ENCODE measurements at regions not wholly inside any gene's neighbourhood (a gene's known extent, or its start where the extent isn't known, plus 50 kb on each side); places are given as distances from the start of the nearest gene placed in this dataset.
"Not testable (repeated sequence)": the region's sequence is repeated elsewhere in the genome, so short reads cannot be mapped to it uniquely, and the experiment has no call there.

GRCh38 chr2:57701391-57701791 is 345.2 kb upstream of the VRK2 start:
- Histone ChIP-seq H3K4me3 (no peak overlapping the region), H3K27ac (no peak overlapping the region), H3K4me1 (ENCODE audit: insufficient read depth) (no peaks in the 10 kb centered on the region), H3K9me3 (no peaks in the 10 kb centered on the region), H3K27me3 (no peaks in the 10 kb centered on the region), H3K36me3 (no peaks in the 10 kb centered on the region)
- TF ChIP-seq POLR2A (IDR thresholded peaks at IDR 0.05) (no peak), EP300 (IDR thresholded peaks at IDR 0.05) (no peak), CTCF (IDR thresholded peaks at IDR 0.05) (no peak)
- intact Hi-C loops (cut with DNase I): no loop called here
- DNase-seq: no peak
- WGBS, 3 donors: 63 to 72% (median 66%) methylated on average over 5 of the region's 5 CpGs

GRCh38 chr2:57703407-57703806 is 343.2 kb upstream of the VRK2 start:
- no peak for TF ChIP-seq POLR2A (IDR thresholded peaks at IDR 0.05)
- no peak for TF ChIP-seq EP300 (IDR thresholded peaks at IDR 0.05)
- no peak for TF ChIP-seq CTCF (IDR thresholded peaks at IDR 0.05)
- no peak overlapping the region for H3K4me3 ChIP-seq
- intact Hi-C loops (cut with DNase I): no loop called here
- H3K27ac ChIP-seq: no peak overlapping the region
- H3K4me1 ChIP-seq (ENCODE audit: insufficient read depth): no peaks in the 10 kb centered on the region
- no peaks in the 10 kb centered on the region for H3K36me3 ChIP-seq
- 72 to 84% (median 82%) methylated on average over 3 of the region's 3 CpGs for WGBS, 3 donors
- DNase-seq: no peak
- no peaks in the 10 kb centered on the region for H3K9me3 ChIP-seq
- no peaks in the 10 kb centered on the region for H3K27me3 ChIP-seq

- DNase-seq; intact Hi-C loops (cut with DNase I): not testable (repeated sequence)
- 77 to 82% (median 77%) methylated on average over 8 of the region's 8 CpGs for WGBS, 3 donors
Observed at GRCh38 chr2:57707794-57708193, 338.8 kb upstream of the VRK2 start.

GRCh38 chr2:57711991-57712390 is 334.6 kb upstream of the VRK2 start:
- no peak overlapping the region for H3K27ac ChIP-seq
- no peak overlapping the region for H3K4me3 ChIP-seq
- no peaks in the 10 kb centered on the region for H3K9me3 ChIP-seq
- intact Hi-C loops (cut with DNase I): no loop called here
- no peak for DNase-seq
- TF ChIP-seq POLR2A (IDR thresholded peaks at IDR 0.05): no peak
- TF ChIP-seq EP300 (IDR thresholded peaks at IDR 0.05): no peak
- TF ChIP-seq CTCF (IDR thresholded peaks at IDR 0.05): no peak
- no peaks in the 10 kb centered on the region for H3K27me3 ChIP-seq
- WGBS, 3 donors: 79 to 92% (median 92%) methylated on average over 1 of the region's 1 CpG
- H3K4me1 ChIP-seq (ENCODE audit: insufficient read depth): no peaks in the 10 kb centered on the region
- no peaks in the 10 kb centered on the region for H3K36me3 ChIP-seq

More at GRCh38 chr2:57707794-57708193, 338.8 kb upstream of the VRK2 start:
- not testable (repeated sequence) for H3K9me3 ChIP-seq; H3K4me3 ChIP-seq; H3K4me1 ChIP-seq (ENCODE audit: insufficient read depth); H3K36me3 ChIP-seq; H3K27me3 ChIP-seq; H3K27ac ChIP-seq

- no peak overlapping the region for H3K27ac ChIP-seq
- no peaks in the 10 kb centered on the region for H3K9me3 ChIP-seq
- peaks cover 3% of the 10 kb centered on the region for H3K4me1 ChIP-seq (ENCODE audit: insufficient read depth)
- intact Hi-C loops (cut with DNase I): no loop called here
- H3K4me3 ChIP-seq: no peak overlapping the region
- H3K27me3 ChIP-seq: no peaks in the 10 kb centered on the region
- peak; percentile 19 to 36 (median 33) for DNase-seq
- 16% methylated on average over 16 of the region's 16 CpGs for WGBS, 3 donors
- TF ChIP-seq EP300 (IDR thresholded peaks at IDR 0.05) (no peak), CTCF (IDR thresholded peaks at IDR 0.05) (peak; percentile 20 to 26 (median 23))
- H3K36me3 ChIP-seq: no peaks in the 10 kb centered on the region
Observed at GRCh38 chr2:57720728-57721627, 325.6 kb upstream of the VRK2 start.

Measured in ovary (tissue), 7 donors.